HCT116 (cell line): ENCODE measurements at regions not wholly inside any gene's neighbourhood (a gene's known extent, or its start where the extent isn't known, plus 50 kb on each side); places are given as distances from the start of the nearest gene placed in this dataset.

Experiments used
- ATAC-seq: fragments of 200-7000 bp; cut with Tn5 transposase; 2 replicates; pipeline ENCODE4 v1.9.1; 2020; ENCODE audit warnings: mild to moderate bottlenecking, moderate library complexity
- BruUV-seq: library from RNA; stranded (reverse); fragments of 400-500 nt; replicated peaks from 2 replicates; lab custom pipeline; 2021; lab: Mats Ljungman, UMichigan
- CTCF ChIA-PET: fragments of 300-600 bp; sonication (Branson Sonifier 250); formaldehyde crosslinking; loops from one replicate; lab custom pipeline; 2021; ENCODE audit warnings: antibody characterized with exemption; lab: Charles Lee
- POLR2A ChIA-PET: fragments of 300-600, 350-600 bp; sonication (Branson Sonifier 250); formaldehyde crosslinking; loops from one replicate; lab custom pipeline; 2021; ENCODE audit warnings: antibody characterized with exemption; lab: Charles Lee
- RAD21 ChIA-PET, 2 experiments: fragments of 300-600 bp; sonication (Branson Sonifier 250); formaldehyde crosslinking; loops; one replicate each; lab custom pipeline; 2023; ENCODE audit warnings: low total read pairs in 2 of 2; ENCODE audit not compliant: uncharacterized antibody in 2 of 2, unreplicated experiment in 2 of 2, low non-redundant PET in 1 of 2; lab: Charles Lee
- DNase-seq: peaks from one replicate; pipeline ENCODE4 v3.0.0-alpha.2; 2010; ENCODE audit warnings: low read depth, low spot score
- H2AFZ ChIP-seq: fragments of 200-600 bp; shearing (Covaris generic), sonication (generic); 2 replicates; pipeline ENCODE4 v1.6.1; 2017; ENCODE audit warnings: low read depth, mixed run types, mixed read lengths, antibody characterized with exemption, low read length; ENCODE audit not compliant: poor library complexity, severe bottlenecking
- H3K27ac ChIP-seq: 2 replicates; pipeline ENCODE4 v1.5.1; 2012; ENCODE audit warnings: low read depth, low read length
- H3K27me3 ChIP-seq: fragments of 200-600 bp; sonication (generic); 2 replicates; pipeline ENCODE4 v1.6.1; 2016; ENCODE audit warnings: mixed run types, low read length, mixed read lengths; ENCODE audit not compliant: insufficient read depth
- H3K36me3 ChIP-seq, 2 experiments: fragments of 200-500 bp in 1 of 2; fragments of 200-600 bp in 1 of 2; sonication (Bioruptor generic) in 1 of 2; sonication (generic) in 1 of 2; 2 replicates each; pipeline versions ENCODE4 v1.5.1 to v1.6.1; 2014 to 2016; ENCODE audit warnings: low read length in 2 of 2, inconsistent platforms in 1 of 2, mixed read lengths in 1 of 2, mixed run types in 1 of 2; ENCODE audit not compliant: insufficient read depth in 2 of 2, control insufficient read depth in 1 of 2
- H3K4me1 ChIP-seq, 2 experiments: fragments of 200-600 bp in 1 of 2; sonication (generic) in 1 of 2; 2 replicates each; pipeline versions ENCODE4 v1.5.1 to v1.6.1; 2012 to 2017; ENCODE audit warnings: low read length in 2 of 2, inconsistent platforms in 1 of 2, mild to moderate bottlenecking in 1 of 2, mixed read lengths in 1 of 2, mixed run types in 1 of 2, moderate library complexity in 1 of 2; ENCODE audit not compliant: insufficient read depth in 2 of 2, control insufficient read depth in 1 of 2
- H3K4me2 ChIP-seq: fragments of 200-600 bp; sonication (generic); 2 replicates; pipeline ENCODE4 v1.6.1; 2017; ENCODE audit warnings: mixed run types, low read length, mixed read lengths
- H3K4me3 ChIP-seq, 2 experiments: fragments of 200-600 bp in 1 of 2; sonication (generic) in 1 of 2; replicated peaks in 1 of 2; 2 replicates each; pipeline ENCODE4 v1.5.1; 2011 to 2016; ENCODE audit warnings: low read length in 2 of 2, control low read depth in 1 of 2, low read depth in 1 of 2, mild to moderate bottlenecking in 1 of 2, mixed read lengths in 1 of 2, mixed run types in 1 of 2
- H3K79me2 ChIP-seq: fragments of 200-600 bp; sonication (generic); 2 replicates; pipeline ENCODE4 v1.6.1; 2017; ENCODE audit warnings: mild to moderate bottlenecking, mixed run types, low read length, moderate library complexity, mixed read lengths; ENCODE audit not compliant: insufficient read depth
- H3K9ac ChIP-seq: fragments of 200-600 bp; sonication (generic); 2 replicates; pipeline ENCODE4 v1.6.1; 2016; ENCODE audit warnings: low read length, mixed read lengths
- H3K9me2 ChIP-seq: fragments of 200-600 bp; sonication (generic), shearing (Covaris generic); 2 replicates; pipeline ENCODE4 v1.6.1; 2017; ENCODE audit warnings: mixed run types, mild to moderate bottlenecking, moderate library complexity; ENCODE audit not compliant: insufficient read depth
- H3K9me3 ChIP-seq, 2 experiments: fragments of 200-500 bp in 1 of 2; fragments of 200-600 bp in 1 of 2; sonication (Bioruptor generic) in 1 of 2; sonication (generic) in 1 of 2; 2 replicates each; pipeline ENCODE4 v1.6.1; 2014 to 2017; ENCODE audit warnings: low read length in 2 of 2, mixed read lengths in 2 of 2, inconsistent platforms in 1 of 2, low read depth in 1 of 2, mild to moderate bottlenecking in 1 of 2, mixed run types in 1 of 2, moderate library complexity in 1 of 2; ENCODE audit not compliant: control insufficient read depth in 1 of 2, insufficient read depth in 1 of 2
- H4K20me1 ChIP-seq: fragments of 200-600 bp; sonication (generic), shearing (Covaris generic); 2 replicates; pipeline ENCODE4 v1.6.1; 2017; ENCODE audit warnings: mixed run types, mild to moderate bottlenecking, moderate library complexity; ENCODE audit not compliant: insufficient read depth
- ATF3 ChIP-seq: IDR thresholded peaks from 2 replicates; pipeline ENCODE4 v1.6.1; 2012
- CBX3 ChIP-seq: IDR thresholded peaks from 2 replicates; pipeline ENCODE4 v1.6.1; 2012; ENCODE audit warnings: low read depth
- CEBPB ChIP-seq: IDR thresholded peaks from 2 replicates; pipeline ENCODE4 v1.6.1; 2012; ENCODE audit warnings: low read depth
- EGR1 ChIP-seq: IDR thresholded peaks from 2 replicates; pipeline ENCODE4 v1.6.1; 2012; ENCODE audit warnings: low read depth
- ELF1 ChIP-seq: IDR thresholded peaks from 2 replicates; pipeline ENCODE4 v1.6.1; 2012; ENCODE audit warnings: low read depth, borderline replicate concordance
- EZH2 ChIP-seq: fragments of 200-600 bp; sonication (generic); IDR thresholded peaks from 2 replicates; pipeline ENCODE4 v1.6.1; 2017; ENCODE audit warnings: antibody characterized with exemption, mixed run types
- EZH2phosphoT487 ChIP-seq: fragments of 200-600 bp; IDR thresholded peaks from 2 replicates; pipeline ENCODE4 v1.6.1; 2018; ENCODE audit warnings: antibody characterized with exemption, borderline replicate concordance
- FOSL1 ChIP-seq: IDR thresholded peaks from 2 replicates; pipeline ENCODE4 v1.6.1; 2012; ENCODE audit warnings: low read depth
- JUND ChIP-seq: IDR thresholded peaks from 2 replicates; pipeline ENCODE4 v1.6.1; 2012
- RAD21 ChIP-seq: IDR thresholded peaks from 2 replicates; pipeline ENCODE4 v1.6.1; 2012; ENCODE audit warnings: low read depth, mild to moderate bottlenecking
- SP1 ChIP-seq: IDR thresholded peaks from 2 replicates; pipeline ENCODE4 v1.6.1; 2012; ENCODE audit warnings: low read depth
- SRF ChIP-seq: IDR thresholded peaks from 2 replicates; pipeline ENCODE4 v1.6.1; 2012; ENCODE audit warnings: low read depth
- TCF7L2 ChIP-seq: IDR thresholded peaks from 2 replicates; pipeline ENCODE4 v1.7.0; 2011; ENCODE audit warnings: borderline replicate concordance, inconsistent platforms; ENCODE audit not compliant: insufficient read depth, insufficient read length; ENCODE audit errors: extremely low read depth
- YY1 ChIP-seq: IDR thresholded peaks from 2 replicates; pipeline ENCODE4 v1.6.1; 2011; ENCODE audit warnings: low read length, low read depth, moderate library complexity, mild to moderate bottlenecking; ENCODE audit not compliant: insufficient replicate concordance; ENCODE audit errors: extremely low read depth
- ZFX ChIP-seq: fragments of 450-650 bp; IDR thresholded peaks from 2 replicates; pipeline ENCODE4 v1.6.1; 2017
- ZNF274 ChIP-seq: fragments of 200-500 bp; sonication (Bioruptor generic); IDR thresholded peaks from 2 replicates; pipeline ENCODE4 v1.6.1; 2014; ENCODE audit warnings: mild to moderate bottlenecking, low read depth, low read length, inconsistent platforms
- intact Hi-C: fragments of 100-400 bp; cut with micrococcal nuclease; formaldehyde crosslinking; loops from 2 replicates; pipeline ENCODE4 v1.10.0; 2022
- TF ChIP-seq, protein P1 (sequence below): IDR thresholded peaks from 2 replicates; pipeline ENCODE4 v1.6.1; 2011; ENCODE audit warnings: mild to moderate bottlenecking, low read length, moderate library complexity; ENCODE audit not compliant: insufficient replicate concordance; ENCODE audit errors: extremely low read depth
- TF ChIP-seq, protein P2 (sequence below): IDR thresholded peaks from 2 replicates; pipeline ENCODE4 v1.6.1; 2012
- TF ChIP-seq, protein P3 (sequence below), 3 experiments: fragments of 200-600 bp in 1 of 3; sonication (generic) in 1 of 3; IDR thresholded peaks in 2 of 3; conservative IDR thresholded peaks in 1 of 3; 2 replicates each; pipeline ENCODE4 v1.5.1; 2012 to 2017; ENCODE audit warnings: low read depth in 2 of 3, low read length in 2 of 3, antibody characterized with exemption in 1 of 3, borderline replicate concordance in 1 of 3, control low read depth in 1 of 3, mild to moderate bottlenecking in 1 of 3, mixed read lengths in 1 of 3, mixed run types in 1 of 3, moderate library complexity in 1 of 3; ENCODE audit not compliant: insufficient read depth in 1 of 3

DNA sequence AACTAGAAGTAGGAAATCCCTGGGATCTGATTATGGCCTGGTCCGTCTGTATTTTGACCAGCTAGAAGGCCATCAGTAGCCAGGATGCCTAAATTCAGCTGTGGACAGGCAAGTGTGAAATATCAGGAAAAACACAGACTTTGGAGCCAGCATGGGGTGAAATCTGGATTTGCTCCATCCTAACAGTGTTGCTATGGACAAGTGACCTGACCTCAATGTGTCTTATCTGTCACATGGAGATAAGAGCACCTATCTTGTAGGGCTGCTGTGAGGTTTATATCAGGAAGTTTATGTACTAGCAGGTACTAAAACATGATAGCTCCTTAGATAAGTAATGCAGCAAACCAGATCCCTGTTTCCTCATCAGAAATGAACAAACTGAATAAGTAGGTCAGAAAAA lies 460.4 kb downstream of the STK39 start:
- H3K79me2 ChIP-seq: no peaks in the 10 kb centered on the region
- no peaks in the 10 kb centered on the region for H3K9me3 ChIP-seq
- H3K27ac ChIP-seq: no peak overlapping the region
- H3K27me3 ChIP-seq: peaks cover 30% of the 10 kb centered on the region
- H3K9me2 ChIP-seq: no peaks in the 10 kb centered on the region
- no peak overlapping the region for H3K4me3 ChIP-seq
- H4K20me1 ChIP-seq: no peaks in the 10 kb centered on the region
- no peak overlapping the region for H3K4me2 ChIP-seq
- no peak overlapping the region for H3K9ac ChIP-seq
- H3K4me1 ChIP-seq: no peaks in the 10 kb centered on the region
- DNase-seq: no peak
- intact Hi-C loops: no loop called here
- no peak for ATAC-seq
- TF ChIP-seq ZFX (no peak), EGR1 (no peak), SP1 (no peak), ATF3 (no peak), CEBPB (no peak), CBX3 (no peak), EZH2phosphoT487 (no peak), SRF (no peak), ELF1 (no peak), TCF7L2 (no peak), JUND (no peak), FOSL1 (no peak), RAD21 (no peak), EZH2 (no peak), YY1 (no peak), ZNF274 (no peak)
- TF ChIP-seq, protein P1, sequence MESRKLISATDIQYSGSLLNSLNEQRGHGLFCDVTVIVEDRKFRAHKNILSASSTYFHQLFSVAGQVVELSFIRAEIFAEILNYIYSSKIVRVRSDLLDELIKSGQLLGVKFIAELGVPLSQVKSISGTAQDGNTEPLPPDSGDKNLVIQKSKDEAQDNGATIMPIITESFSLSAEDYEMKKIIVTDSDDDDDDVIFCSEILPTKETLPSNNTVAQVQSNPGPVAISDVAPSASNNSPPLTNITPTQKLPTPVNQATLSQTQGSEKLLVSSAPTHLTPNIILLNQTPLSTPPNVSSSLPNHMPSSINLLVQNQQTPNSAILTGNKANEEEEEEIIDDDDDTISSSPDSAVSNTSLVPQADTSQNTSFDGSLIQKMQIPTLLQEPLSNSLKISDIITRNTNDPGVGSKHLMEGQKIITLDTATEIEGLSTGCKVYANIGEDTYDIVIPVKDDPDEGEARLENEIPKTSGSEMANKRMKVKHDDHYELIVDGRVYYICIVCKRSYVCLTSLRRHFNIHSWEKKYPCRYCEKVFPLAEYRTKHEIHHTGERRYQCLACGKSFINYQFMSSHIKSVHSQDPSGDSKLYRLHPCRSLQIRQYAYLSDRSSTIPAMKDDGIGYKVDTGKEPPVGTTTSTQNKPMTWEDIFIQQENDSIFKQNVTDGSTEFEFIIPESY: no peak
- TF ChIP-seq, protein P2, sequence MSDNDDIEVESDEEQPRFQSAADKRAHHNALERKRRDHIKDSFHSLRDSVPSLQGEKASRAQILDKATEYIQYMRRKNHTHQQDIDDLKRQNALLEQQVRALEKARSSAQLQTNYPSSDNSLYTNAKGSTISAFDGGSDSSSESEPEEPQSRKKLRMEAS: no peak
- TF ChIP-seq, protein P3, sequence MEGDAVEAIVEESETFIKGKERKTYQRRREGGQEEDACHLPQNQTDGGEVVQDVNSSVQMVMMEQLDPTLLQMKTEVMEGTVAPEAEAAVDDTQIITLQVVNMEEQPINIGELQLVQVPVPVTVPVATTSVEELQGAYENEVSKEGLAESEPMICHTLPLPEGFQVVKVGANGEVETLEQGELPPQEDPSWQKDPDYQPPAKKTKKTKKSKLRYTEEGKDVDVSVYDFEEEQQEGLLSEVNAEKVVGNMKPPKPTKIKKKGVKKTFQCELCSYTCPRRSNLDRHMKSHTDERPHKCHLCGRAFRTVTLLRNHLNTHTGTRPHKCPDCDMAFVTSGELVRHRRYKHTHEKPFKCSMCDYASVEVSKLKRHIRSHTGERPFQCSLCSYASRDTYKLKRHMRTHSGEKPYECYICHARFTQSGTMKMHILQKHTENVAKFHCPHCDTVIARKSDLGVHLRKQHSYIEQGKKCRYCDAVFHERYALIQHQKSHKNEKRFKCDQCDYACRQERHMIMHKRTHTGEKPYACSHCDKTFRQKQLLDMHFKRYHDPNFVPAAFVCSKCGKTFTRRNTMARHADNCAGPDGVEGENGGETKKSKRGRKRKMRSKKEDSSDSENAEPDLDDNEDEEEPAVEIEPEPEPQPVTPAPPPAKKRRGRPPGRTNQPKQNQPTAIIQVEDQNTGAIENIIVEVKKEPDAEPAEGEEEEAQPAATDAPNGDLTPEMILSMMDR (IDR thresholded peaks at IDR 0.05 in 2 of 3, conservative IDR thresholded peaks at IDR 0.05 in 1 of 3; ENCODE audit: borderline replicate concordance in 1 of 3, insufficient read depth in 1 of 3, low read depth in 2 of 3, low read length in 2 of 3): no peak
- TF ChIP-seq, all 23 proteins: peak for 0
- H2AFZ ChIP-seq: no peak overlapping the region
- RAD21 ChIA-PET: no interaction called here
- no TSS peak for BruUV-seq
- CTCF ChIA-PET: no interaction called here
- H3K36me3 ChIP-seq: no peaks in the 10 kb centered on the region
- POLR2A ChIA-PET: no interaction called here
